ENCODE measurements at regions not wholly inside any gene's neighbourhood (a gene's known extent, or its start where the extent isn't known, plus 50 kb on each side); places are given as distances from the start of the nearest gene placed in this dataset.

GRCh38 chr12:74608231-74608775 lies 70.7 kb downstream of the ATXN7L3B start:
- no peak for ATAC-seq
- no peak for TF ChIP-seq CSRNP3 (CRISPR knock-in tag; IDR thresholded peaks at IDR 0.05)
- TF ChIP-seq ZNF8 (CRISPR knock-in tag; IDR thresholded peaks at IDR 0.05) = no peak
- TF ChIP-seq TSHZ2 (CRISPR knock-in tag; IDR thresholded peaks at IDR 0.05) = no peak
- no peak for TF ChIP-seq GLIS3 (CRISPR knock-in tag; IDR thresholded peaks at IDR 0.05)
- TF ChIP-seq ESRRG (CRISPR knock-in tag; IDR thresholded peaks at IDR 0.05) = no peak
- no peak for TF ChIP-seq ZNF70 (CRISPR knock-in tag; IDR thresholded peaks at IDR 0.05)
- TF ChIP-seq POU6F1 (CRISPR knock-in tag; IDR thresholded peaks at IDR 0.05; ENCODE audit: borderline replicate concordance, low read depth) = no peak
- TF ChIP-seq CREB5 (CRISPR knock-in tag; IDR thresholded peaks at IDR 0.05; ENCODE audit: low read depth) = no peak
- TF ChIP-seq PPARA (CRISPR knock-in tag; IDR thresholded peaks at IDR 0.05; ENCODE audit: borderline replicate concordance) = no peak
- TF ChIP-seq ARNTL (CRISPR knock-in tag; IDR thresholded peaks at IDR 0.05; ENCODE audit: borderline replicate concordance, low read depth) = no peak
- TF ChIP-seq PATZ1 (CRISPR knock-in tag; IDR thresholded peaks at IDR 0.05; ENCODE audit: borderline replicate concordance) = no peak
- no peak for TF ChIP-seq RARB (CRISPR knock-in tag; IDR thresholded peaks at IDR 0.05)
- TF ChIP-seq ZNF565 (CRISPR knock-in tag; conservative IDR thresholded peaks at IDR 0.05; ENCODE audit: low read depth) = no peak
- no peak for TF ChIP-seq OSR1 (CRISPR knock-in tag; IDR thresholded peaks at IDR 0.05)
- no peak for TF ChIP-seq TCF4 (CRISPR knock-in tag; IDR thresholded peaks at IDR 0.05; ENCODE audit: borderline replicate concordance)

GRCh38 chr12:74610711-74611110 lies 73.1 kb downstream of the ATXN7L3B start:
- no peak for TF ChIP-seq ZC3H10 (CRISPR knock-in tag; IDR thresholded peaks at IDR 0.05)
- no peak for TF ChIP-seq ESRRG (CRISPR knock-in tag; IDR thresholded peaks at IDR 0.05)
- no peak for ATAC-seq

GRCh38 chr12:74614426-74614825 lies 76.8 kb downstream of the ATXN7L3B start:
- no peak for ATAC-seq
- no peak for TF ChIP-seq POU6F1 (CRISPR knock-in tag; IDR thresholded peaks at IDR 0.05; ENCODE audit: borderline replicate concordance, low read depth)
- TF ChIP-seq TSHZ2 (CRISPR knock-in tag; IDR thresholded peaks at IDR 0.05) = no peak
